C4-2B (cell line): ENCODE measurements at regions not wholly inside any gene's neighbourhood (a gene's known extent, or its start where the extent isn't known, plus 50 kb on each side); places are given as distances from the start of the nearest gene placed in this dataset.

Experiments
- ZFX ChIP-seq: fragments of 450-650 bp; IDR thresholded peaks from 2 replicates; pipeline ENCODE4 v1.6.1; 2017
- TF ChIP-seq, protein P1 (sequence below): fragments of 450-650 bp; conservative IDR thresholded peaks from 2 replicates; pipeline ENCODE4 v1.5.1; 2017; ENCODE audit warnings: mild to moderate bottlenecking

DNA sequence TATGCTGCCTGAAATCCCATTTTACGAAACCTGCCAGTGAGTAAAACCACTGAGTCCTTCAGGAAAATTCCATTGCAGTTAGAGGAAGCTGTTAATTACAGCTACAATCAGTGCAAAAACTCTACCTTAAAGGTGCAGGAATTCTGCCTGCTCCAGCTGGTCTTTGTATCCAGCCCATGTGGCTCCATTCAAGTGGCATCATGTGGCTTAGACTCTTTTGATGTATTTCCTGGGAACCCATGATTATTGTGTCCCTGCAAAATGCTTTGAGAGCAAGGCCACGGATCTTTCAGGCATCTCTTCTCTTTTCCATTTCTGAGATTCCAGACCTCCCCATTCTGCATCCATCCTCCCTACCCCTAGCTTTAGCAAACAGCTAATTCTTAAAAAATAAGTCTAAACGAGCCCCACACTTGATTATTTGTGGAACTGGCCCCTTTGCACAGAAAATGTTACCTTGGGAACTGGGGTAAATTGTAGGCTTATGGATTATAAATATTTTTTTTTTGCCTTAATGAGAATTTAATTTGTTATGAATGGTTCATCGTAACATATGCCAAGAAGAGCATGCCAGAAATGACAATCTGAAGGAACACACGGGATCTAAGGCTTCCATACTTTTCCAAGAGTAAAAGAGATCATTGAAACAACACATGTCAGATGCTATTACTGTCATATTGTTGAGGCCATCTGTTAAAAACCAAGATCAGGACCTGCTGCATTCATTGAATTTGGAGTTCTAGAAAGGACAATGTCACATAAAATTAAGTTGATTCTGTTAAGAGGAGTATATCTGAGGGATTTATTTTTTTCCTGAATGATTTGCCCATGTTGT, 144.6 kb downstream of the TPH2 start:
- TF ChIP-seq, protein P1, sequence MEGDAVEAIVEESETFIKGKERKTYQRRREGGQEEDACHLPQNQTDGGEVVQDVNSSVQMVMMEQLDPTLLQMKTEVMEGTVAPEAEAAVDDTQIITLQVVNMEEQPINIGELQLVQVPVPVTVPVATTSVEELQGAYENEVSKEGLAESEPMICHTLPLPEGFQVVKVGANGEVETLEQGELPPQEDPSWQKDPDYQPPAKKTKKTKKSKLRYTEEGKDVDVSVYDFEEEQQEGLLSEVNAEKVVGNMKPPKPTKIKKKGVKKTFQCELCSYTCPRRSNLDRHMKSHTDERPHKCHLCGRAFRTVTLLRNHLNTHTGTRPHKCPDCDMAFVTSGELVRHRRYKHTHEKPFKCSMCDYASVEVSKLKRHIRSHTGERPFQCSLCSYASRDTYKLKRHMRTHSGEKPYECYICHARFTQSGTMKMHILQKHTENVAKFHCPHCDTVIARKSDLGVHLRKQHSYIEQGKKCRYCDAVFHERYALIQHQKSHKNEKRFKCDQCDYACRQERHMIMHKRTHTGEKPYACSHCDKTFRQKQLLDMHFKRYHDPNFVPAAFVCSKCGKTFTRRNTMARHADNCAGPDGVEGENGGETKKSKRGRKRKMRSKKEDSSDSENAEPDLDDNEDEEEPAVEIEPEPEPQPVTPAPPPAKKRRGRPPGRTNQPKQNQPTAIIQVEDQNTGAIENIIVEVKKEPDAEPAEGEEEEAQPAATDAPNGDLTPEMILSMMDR = no peak
- TF ChIP-seq ZFX = no peak
